Parathyroid adenoma (tissue), 2 donors: ENCODE measurements at regions not wholly inside any gene's neighbourhood (a gene's known extent, or its start where the extent isn't known, plus 50 kb on each side); places are given as distances from the start of the nearest gene placed in this dataset.

Source experiments
- H2AFZ ChIP-seq: fragments of 300-600 bp; sonication (generic); one replicate; pipeline ENCODE4 v1.7.0; 2017; ENCODE audit warnings: antibody characterized with exemption, mild to moderate bottlenecking
- H3K27ac ChIP-seq: fragments of 300-600 bp; sonication (generic); one replicate; pipeline ENCODE4 v1.7.0; 2017
- H3K27me3 ChIP-seq: fragments of 300-600 bp; sonication (generic); one replicate; pipeline ENCODE4 v1.7.0; 2017; ENCODE audit warnings: low read length; ENCODE audit not compliant: control insufficient read depth, insufficient read depth
- H3K36me3 ChIP-seq: fragments of 300-600 bp; sonication (generic); one replicate; pipeline ENCODE4 v1.7.0; 2017; ENCODE audit warnings: low read length; ENCODE audit not compliant: control insufficient read depth, insufficient read depth
- H3K4me1 ChIP-seq: fragments of 300-600 bp; sonication (generic); one replicate; pipeline ENCODE4 v1.7.0; 2017; ENCODE audit warnings: control low read depth
- H3K4me2 ChIP-seq: fragments of 300-600 bp; sonication (generic); one replicate; pipeline ENCODE4 v1.7.0; 2017; ENCODE audit warnings: low read length
- H3K4me3 ChIP-seq: fragments of 300-600 bp; sonication (generic); one replicate; pipeline ENCODE4 v1.7.0; 2017; ENCODE audit warnings: low read depth, low read length
- H3K79me2 ChIP-seq: fragments of 300-600 bp; sonication (generic); one replicate; pipeline ENCODE4 v1.7.0; 2017; ENCODE audit warnings: control low read depth
- H3K9ac ChIP-seq: fragments of 300-600 bp; sonication (generic); one replicate; pipeline ENCODE4 v1.7.0; 2017; ENCODE audit warnings: mild to moderate bottlenecking
- H3K9me3 ChIP-seq: fragments of 300-600 bp; sonication (generic); one replicate; pipeline ENCODE4 v1.7.0; 2017; ENCODE audit warnings: low read length; ENCODE audit not compliant: control insufficient read depth
- CTCF ChIP-seq: fragments of 300-600 bp; sonication (generic); IDR thresholded peaks from one replicate; pipeline ENCODE4 v1.7.0; 2017; ENCODE audit warnings: antibody characterized with exemption, mild to moderate bottlenecking
- donor health status: primary hyperparathyroidism.

- Histone ChIP-seq H3K9me3 (no peaks in the 10 kb centered on the region), H3K4me1 (no peaks in the 10 kb centered on the region), H3K36me3 (no peaks in the 10 kb centered on the region), H2AFZ (no peak overlapping the region), H3K4me2 (no peak overlapping the region), H3K27me3 (no peaks in the 10 kb centered on the region), H3K27ac (no peak overlapping the region), H3K4me3 (no peak overlapping the region), H3K9ac (no peak overlapping the region), H3K79me2 (no peaks in the 10 kb centered on the region)
- no peak for TF ChIP-seq CTCF
Observed at GRCh38 chr3:25173606-25174005, 254.5 kb upstream of the RARB start.

- Histone ChIP-seq H3K9me3 (no peaks in the 10 kb centered on the region), H3K4me1 (no peaks in the 10 kb centered on the region), H3K9ac (no peak overlapping the region), H3K27ac (no peak overlapping the region), H3K36me3 (no peaks in the 10 kb centered on the region), H3K27me3 (no peaks in the 10 kb centered on the region), H3K4me3 (no peak overlapping the region), H3K4me2 (no peak overlapping the region), H3K79me2 (no peaks in the 10 kb centered on the region), H2AFZ (no peak overlapping the region)
- no peak for TF ChIP-seq CTCF
Observed at GRCh38 chr3:25174251-25174650, 253.8 kb upstream of the RARB start.

GRCh38 chr3:25177041-25177440, 251.0 kb upstream of the RARB start:
- no peak overlapping the region for H3K27ac ChIP-seq
- no peaks in the 10 kb centered on the region for H3K79me2 ChIP-seq
- no peaks in the 10 kb centered on the region for H3K4me1 ChIP-seq
- H3K4me2 ChIP-seq: no peak overlapping the region
- no peak for TF ChIP-seq CTCF
- no peak overlapping the region for H3K9ac ChIP-seq
- no peak overlapping the region for H2AFZ ChIP-seq
- no peaks in the 10 kb centered on the region for H3K27me3 ChIP-seq
- no peak overlapping the region for H3K4me3 ChIP-seq
- H3K36me3 ChIP-seq: no peaks in the 10 kb centered on the region
- no peaks in the 10 kb centered on the region for H3K9me3 ChIP-seq

GRCh38 chr3:25178672-25179071, 249.4 kb upstream of the RARB start:
- Histone ChIP-seq H3K27me3 (no peaks in the 10 kb centered on the region), H2AFZ (no peak overlapping the region), H3K4me3 (no peak overlapping the region), H3K36me3 (no peaks in the 10 kb centered on the region), H3K27ac (no peak overlapping the region), H3K9me3 (no peaks in the 10 kb centered on the region), H3K9ac (no peak overlapping the region), H3K4me2 (no peak overlapping the region), H3K79me2 (no peaks in the 10 kb centered on the region), H3K4me1 (no peaks in the 10 kb centered on the region)
- TF ChIP-seq CTCF: no peak

GRCh38 chr3:25181096-25181495, 247.0 kb upstream of the RARB start:
- Histone ChIP-seq H2AFZ (no peak overlapping the region), H3K4me1 (no peaks in the 10 kb centered on the region), H3K4me2 (no peak overlapping the region), H3K27me3 (no peaks in the 10 kb centered on the region), H3K9ac (no peak overlapping the region), H3K27ac (no peak overlapping the region), H3K9me3 (no peaks in the 10 kb centered on the region), H3K4me3 (no peak overlapping the region), H3K36me3 (no peaks in the 10 kb centered on the region), H3K79me2 (no peaks in the 10 kb centered on the region)
- no peak for TF ChIP-seq CTCF
